K562 (cell line): ENCODE measurements at regions not wholly inside any gene's neighbourhood (a gene's known extent, or its start where the extent isn't known, plus 50 kb on each side); places are given as distances from the start of the nearest gene placed in this dataset.

Experiments
- ATAC-seq: fragments of 200-7000 bp; cut with Tn5 transposase; 3 replicates; pipeline ENCODE4 v1.9.1; 2020; ENCODE audit warnings: moderate library complexity
- BruUV-seq: library from RNA; stranded (reverse); fragments of 400-500 nt; replicated peaks from 2 replicates; lab custom pipeline; 2021; lab: Mats Ljungman, UMichigan
- CTCF ChIA-PET: fragments of 300-600 bp; formaldehyde crosslinking; extraction: SDS; loops from one replicate; lab custom pipeline; 2021; ENCODE audit warnings: low intra/inter-chr PET ratio; lab: Yijun Ruan, JAX
- POLR2A ChIA-PET: fragments of 300-600, 350-650 bp; sonication (Branson Sonifier 250); formaldehyde crosslinking; extraction: SDS; loops from one replicate; lab custom pipeline; 2021; ENCODE audit warnings: antibody characterized with exemption, inconsistent platforms; lab: Yijun Ruan, JAX
- DNase-seq, 4 experiments: peaks; one replicate each; pipeline versions ENCODE4 v3.0.0 to v3.0.0-alpha.2; 2011 to 2018; ENCODE audit warnings: low spot score in 3 of 4, mixed read lengths in 3 of 4; ENCODE audit errors: extremely low read depth in 1 of 4
- FAIRE-seq: peaks from 2 replicates; lab custom pipeline; 2011; peaks lifted over from hg19 to GRCh38; lab: Jason Lieb, UNC
- H2AFZ ChIP-seq: 2 replicates; pipeline ENCODE4 v1.6.0; 2011; ENCODE audit warnings: low read depth, low read length, control low read depth, inconsistent platforms
- H3K27ac ChIP-seq: fragments of 200-600 bp; 3 replicates; pipeline ENCODE4 v1.8.0; 2011; ENCODE audit warnings: low read depth, mild to moderate bottlenecking, control low read depth, inconsistent platforms, low read length, moderate library complexity, mixed read lengths; ENCODE audit errors: extremely low read depth
- H3K27me3 ChIP-seq, 2 experiments: fragments of 300-600 bp in 1 of 2; 2 replicates in 1 of 2; 3 replicates in 1 of 2; pipeline versions ENCODE4 v1.6.0 to v1.8.0; 2011; ENCODE audit warnings: inconsistent platforms in 2 of 2, low read length in 2 of 2, mild to moderate bottlenecking in 1 of 2, mixed read lengths in 1 of 2, moderate library complexity in 1 of 2; ENCODE audit not compliant: control insufficient read depth in 2 of 2, insufficient read depth in 2 of 2
- H3K36me3 ChIP-seq: fragments of 300-600 bp; 3 replicates; pipeline ENCODE4 v1.8.0; 2011; ENCODE audit warnings: mild to moderate bottlenecking, low read length, inconsistent platforms; ENCODE audit not compliant: control insufficient read depth, insufficient read depth
- H3K4me1 ChIP-seq, 2 experiments: fragments of 200-600 bp in 1 of 2; replicated peaks in 1 of 2; 2 replicates in 1 of 2; 3 replicates in 1 of 2; pipeline versions ENCODE4 v1.5.1 to v1.8.0; 2011; ENCODE audit warnings: inconsistent platforms in 2 of 2, low read length in 2 of 2, mild to moderate bottlenecking in 1 of 2, mixed read lengths in 1 of 2, moderate library complexity in 1 of 2; ENCODE audit not compliant: control insufficient read depth in 2 of 2, insufficient read depth in 2 of 2
- H3K4me2 ChIP-seq: 2 replicates; pipeline ENCODE4 v1.6.1; 2011; ENCODE audit warnings: low read length, control low read depth, inconsistent platforms, mixed read lengths; ENCODE audit not compliant: insufficient read depth
- H3K4me3 ChIP-seq: fragments of 200-600 bp; sonication (generic), shearing (Covaris generic); 2 replicates; pipeline ENCODE4 v1.5.1; 2016; ENCODE audit warnings: control low read depth, inconsistent platforms
- H3K79me2 ChIP-seq: fragments of 200-600 bp; 3 replicates; pipeline ENCODE4 v1.8.0; 2011; ENCODE audit warnings: low read length, inconsistent platforms; ENCODE audit not compliant: control insufficient read depth, insufficient read depth
- H3K9ac ChIP-seq, 2 experiments: 2 replicates each; pipeline versions ENCODE4 v1.6.0 to v1.6.1; 2011; ENCODE audit warnings: low read depth in 2 of 2, low read length in 2 of 2, control low read depth in 1 of 2, inconsistent platforms in 1 of 2, mild to moderate bottlenecking in 1 of 2, mixed read lengths in 1 of 2; ENCODE audit not compliant: insufficient read depth in 1 of 2
- H3K9me1 ChIP-seq: one replicate; pipeline ENCODE4 v1.6.0; 2011; ENCODE audit warnings: inconsistent platforms, mild to moderate bottlenecking, low read length, moderate library complexity; ENCODE audit not compliant: control insufficient read depth, insufficient read depth
- H3K9me3 ChIP-seq: replicated peaks from 2 replicates; pipeline ENCODE4 v1.5.1; 2011; ENCODE audit warnings: low read depth, low read length, inconsistent platforms; ENCODE audit not compliant: control insufficient read depth, insufficient read depth
- H4K20me1 ChIP-seq: replicated peaks from 2 replicates; pipeline ENCODE4 v1.6.1; 2011; ENCODE audit warnings: low read length, inconsistent platforms, mixed read lengths; ENCODE audit not compliant: control insufficient read depth, insufficient read depth
- CEBPG ChIP-seq, 3 experiments: fragments of 200-800 bp in 1 of 3; sonication (Bioruptor generic) in 1 of 3; sonication (generic) in 1 of 3; formaldehyde crosslinking in 1 of 3; IDR thresholded peaks in 2 of 3; conservative IDR thresholded peaks in 1 of 3; 2 replicates each; pipeline versions ENCODE4 v1.6.1 to v1.8.0; 2016 to 2022; ENCODE audit warnings: missing compliant biosample characterization in 2 of 3, missing genetic modification characterization in 2 of 3, mild to moderate bottlenecking in 1 of 3, missing genetic modification reagents in 1 of 3
- FOSL1 ChIP-seq: fragments of 200-800 bp; sonication (Bioruptor generic); conservative IDR thresholded peaks from 2 replicates; pipeline ENCODE4 v1.6.1; 2016; ENCODE audit warnings: missing genetic modification characterization, missing compliant biosample characterization
- FOXK2 ChIP-seq, 2 experiments: fragments of 450-650 bp; IDR thresholded peaks in 1 of 2; conservative IDR thresholded peaks in 1 of 2; 2 replicates each; pipeline ENCODE4 v1.6.1; 2016; ENCODE audit warnings: low read depth in 2 of 2, mild to moderate bottlenecking in 1 of 2
- MEF2D ChIP-seq: conservative IDR thresholded peaks from 2 replicates; pipeline ENCODE4 v1.6.1; 2016; ENCODE audit warnings: low read depth, missing genetic modification characterization, missing compliant biosample characterization
- WGBS: fragments of 100-300 bp; shearing (Covaris generic); methylation state at CpG from one replicate; pipeline ENCODE4 v1.1.6; 2016; ENCODE audit warnings: low coverage, mixed read lengths; ENCODE audit not compliant: insufficient coverage; ENCODE audit errors: missing lambda C conversion rate; 5-methylcytosine and 5-hydroxymethylcytosine counted together
- in situ Hi-C: fragments of 300-500 bp; cut with MboI; formaldehyde crosslinking; loops from 4 replicates; pipeline ENCODE4 v1.15.0; 2018; ENCODE audit warnings: inconsistent platforms, mixed read lengths
- intact Hi-C: fragments of 100-400 bp; cut with micrococcal nuclease; formaldehyde crosslinking; loops from 2 replicates; pipeline ENCODE4 v1.14.2; 2022

GRCh38 chr13:86976521-86977324 is 694.4 kb upstream of the SLITRK5 start:
- H3K4me2 ChIP-seq, result no peak overlapping the region
- intact Hi-C loops, result no loop called here
- H3K79me2 ChIP-seq, result no peaks in the 10 kb centered on the region
- TF ChIP-seq FOSL1 (tag), result peak; percentile 75
- TF ChIP-seq MEF2D, result no peak
- H3K9me3 ChIP-seq, result no peaks in the 10 kb centered on the region
- H2AFZ ChIP-seq, result no peak overlapping the region
- ATAC-seq (no peak), FAIRE-seq (no peak), DNase-seq (no peak)
- ChIA-PET CTCF (no interaction called here), POLR2A (no interaction called here)
- in situ Hi-C loops, result loop anchor here (25.0 kb wide), 1 partner anchor 1889 kb away; no protein-coding TSS in a partner anchor
- no peak overlapping the region for H3K27ac ChIP-seq
- WGBS, result 6% methylated on average over 4 of the region's 4 CpGs
- H3K4me1 ChIP-seq, result no peaks in the 10 kb centered on the region
- no peak overlapping the region for H3K4me3 ChIP-seq
- no peaks in the 10 kb centered on the region for H3K36me3 ChIP-seq
- no peak overlapping the region for H3K9ac ChIP-seq
- no peaks in the 10 kb centered on the region for H3K27me3 ChIP-seq
- no peaks in the 10 kb centered on the region for H4K20me1 ChIP-seq
- no TSS peak for BruUV-seq
- no peaks in the 10 kb centered on the region for H3K9me1 ChIP-seq

GRCh38 chr13:86986448-86986847 is 684.7 kb upstream of the SLITRK5 start:
- H3K9me1 ChIP-seq, result no peaks in the 10 kb centered on the region
- H3K4me1 ChIP-seq, result no peaks in the 10 kb centered on the region
- no peak overlapping the region for H2AFZ ChIP-seq
- H3K36me3 ChIP-seq, result no peaks in the 10 kb centered on the region
- no peak overlapping the region for H3K4me3 ChIP-seq
- no peak for ATAC-seq
- no peaks in the 10 kb centered on the region for H3K9me3 ChIP-seq
- H3K27me3 ChIP-seq, result no peaks in the 10 kb centered on the region
- intact Hi-C loops, result no loop called here
- peak in 1 of 4 experiments; percentile 2 for DNase-seq
- ChIA-PET POLR2A (no interaction called here), CTCF (no interaction called here)
- WGBS, result 0% methylated on average over 4 of the region's 4 CpGs
- H3K79me2 ChIP-seq, result no peaks in the 10 kb centered on the region
- BruUV-seq, result no TSS peak
- in situ Hi-C loops, result loop anchor here (25.0 kb wide), 1 partner anchor 1899 kb away; no protein-coding TSS in a partner anchor
- TF ChIP-seq CEBPG (CRISPR knock-in tag; IDR thresholded peaks at IDR 0.05) (no peak), CEBPG (tag; conservative IDR thresholded peaks at IDR 0.05 in 1 of 2, IDR thresholded peaks at IDR 0.05 in 1 of 2) (no peak), FOXK2 (conservative IDR thresholded peaks at IDR 0.05 in 1 of 2, IDR thresholded peaks at IDR 0.05 in 1 of 2; ENCODE audit: low read depth in 2 of 2) (no peak)
- TF ChIP-seq, all 486 proteins: peak for 0
- Histone ChIP-seq H4K20me1 (no peaks in the 10 kb centered on the region), H3K27ac (no peak overlapping the region), H3K4me2 (no peak overlapping the region), H3K9ac (no peak overlapping the region)
- FAIRE-seq, result no peak
